ENCODE measurements at regions not wholly inside any gene's neighbourhood (a gene's known extent, or its start where the extent isn't known, plus 50 kb on each side); places are given as distances from the start of the nearest gene placed in this dataset.
"Not testable (repeated sequence)": the region's sequence is repeated elsewhere in the genome, so short reads cannot be mapped to it uniquely, and the experiment has no call there.

GRCh38 chr11:16511116-16512114, 155.1 kb upstream of the SOX6 start:
- H2AFZ ChIP-seq (ENCODE audit: insufficient read depth, low read depth, low read length, poor library complexity, severe bottlenecking): no peak overlapping the region
- H3K36me3 ChIP-seq (replicated peaks in 1 of 2; ENCODE audit: control extremely low read depth in 1 of 2, control insufficient read depth in 1 of 2, extremely low read depth in 1 of 2, insufficient read depth in 2 of 2, low read length in 1 of 2): no peaks in the 10 kb centered on the region
- no peak for ATAC-seq (ENCODE audit: low read depth)
- Mint-ChIP-seq H3K4me1 (no peaks in the 10 kb centered on the region), H3K9me3 (ENCODE audit: insufficient read depth) (no peaks in the 10 kb centered on the region), H3K27ac (no peak overlapping the region), H3K27me3 (no peaks in the 10 kb centered on the region), H3K4me3 (no peak overlapping the region)
- intact Hi-C loops (cut with micrococcal nuclease): no loop called here
- TF ChIP-seq EZH2 (IDR thresholded peaks at IDR 0.05; ENCODE audit: borderline replicate concordance, insufficient read depth, low read depth, low read length, poor library complexity, severe bottlenecking): no peak
- TF ChIP-seq, protein P1, sequence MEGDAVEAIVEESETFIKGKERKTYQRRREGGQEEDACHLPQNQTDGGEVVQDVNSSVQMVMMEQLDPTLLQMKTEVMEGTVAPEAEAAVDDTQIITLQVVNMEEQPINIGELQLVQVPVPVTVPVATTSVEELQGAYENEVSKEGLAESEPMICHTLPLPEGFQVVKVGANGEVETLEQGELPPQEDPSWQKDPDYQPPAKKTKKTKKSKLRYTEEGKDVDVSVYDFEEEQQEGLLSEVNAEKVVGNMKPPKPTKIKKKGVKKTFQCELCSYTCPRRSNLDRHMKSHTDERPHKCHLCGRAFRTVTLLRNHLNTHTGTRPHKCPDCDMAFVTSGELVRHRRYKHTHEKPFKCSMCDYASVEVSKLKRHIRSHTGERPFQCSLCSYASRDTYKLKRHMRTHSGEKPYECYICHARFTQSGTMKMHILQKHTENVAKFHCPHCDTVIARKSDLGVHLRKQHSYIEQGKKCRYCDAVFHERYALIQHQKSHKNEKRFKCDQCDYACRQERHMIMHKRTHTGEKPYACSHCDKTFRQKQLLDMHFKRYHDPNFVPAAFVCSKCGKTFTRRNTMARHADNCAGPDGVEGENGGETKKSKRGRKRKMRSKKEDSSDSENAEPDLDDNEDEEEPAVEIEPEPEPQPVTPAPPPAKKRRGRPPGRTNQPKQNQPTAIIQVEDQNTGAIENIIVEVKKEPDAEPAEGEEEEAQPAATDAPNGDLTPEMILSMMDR (IDR thresholded peaks at IDR 0.05): no peak
- no peak for DNase-seq
- H3K4me3 ChIP-seq (ENCODE audit: control extremely low read depth in 1 of 5, extremely low read depth in 1 of 5, insufficient read depth in 1 of 5, low read depth in 2 of 5, low read length in 4 of 5): no peak overlapping the region
- no CpG with 5 or more reads among the region's 2 CpGs for WGBS (ENCODE audit: insufficient coverage)
- no peaks in the 10 kb centered on the region for H3K4me1 ChIP-seq (ENCODE audit: control insufficient read depth in 2 of 2, insufficient read depth in 2 of 2, low read length in 2 of 2)
- H3K27ac ChIP-seq (ENCODE audit: low read length in 2 of 2): no peak overlapping the region
- ChIA-PET POLR2A (no interaction called here), CTCF (no interaction called here)
- H3K9me3 ChIP-seq (ENCODE audit: control extremely low read depth in 1 of 3, control insufficient read depth in 2 of 3, insufficient read depth in 1 of 3, low read length in 2 of 3): no peaks in the 10 kb centered on the region
- no peak overlapping the region for H3K4me2 ChIP-seq (replicated peaks; ENCODE audit: low read depth, low read length, poor library complexity, severe bottlenecking)
- H3K79me2 ChIP-seq (ENCODE audit: control insufficient read depth, insufficient read depth, low read length): no peaks in the 10 kb centered on the region
- no peaks in the 10 kb centered on the region for H4K20me1 ChIP-seq (ENCODE audit: control insufficient read depth, insufficient read depth, low read length, poor library complexity, severe bottlenecking)
- H3K9ac ChIP-seq (ENCODE audit: low read length): no peak overlapping the region
- no peaks in the 10 kb centered on the region for H3K27me3 ChIP-seq (replicated peaks in 1 of 4; ENCODE audit: control extremely low read depth in 1 of 4, control insufficient read depth in 3 of 4, insufficient read depth in 4 of 4, low read length in 3 of 4)

DNA sequence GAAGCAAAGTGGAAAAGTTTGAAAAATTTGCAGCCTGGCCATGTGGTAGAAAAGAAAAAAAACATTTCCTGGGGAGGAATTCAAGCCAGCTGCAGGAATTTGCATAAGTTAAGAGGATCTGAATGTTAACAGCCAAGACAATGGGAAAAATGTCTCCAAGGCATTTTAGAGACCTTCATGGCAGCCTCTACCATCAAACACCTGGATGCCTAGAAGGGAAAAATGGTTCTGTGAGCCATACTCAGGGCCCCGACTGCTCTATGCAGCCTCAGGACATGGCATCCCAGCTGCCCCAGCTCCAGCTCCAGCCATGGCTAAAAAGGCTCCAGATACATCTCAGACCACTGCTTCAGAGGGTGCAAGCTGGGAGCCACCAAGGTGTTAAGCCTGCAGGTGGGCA, 149.1 kb upstream of the SOX6 start:
- TF ChIP-seq, protein P1 (IDR thresholded peaks at IDR 0.05): no peak
- no peak for TF ChIP-seq EZH2 (IDR thresholded peaks at IDR 0.05; ENCODE audit: borderline replicate concordance, insufficient read depth, low read depth, low read length, poor library complexity, severe bottlenecking)
- no peak overlapping the region for H3K27ac Mint-ChIP-seq
- ChIA-PET POLR2A (no interaction called here), CTCF (no interaction called here)
- no peaks in the 10 kb centered on the region for H3K27me3 Mint-ChIP-seq
- intact Hi-C loops (cut with micrococcal nuclease): no loop called here
- WGBS (ENCODE audit: insufficient coverage): no CpG with 5 or more reads among the region's 1 CpG
- H3K27ac ChIP-seq (ENCODE audit: low read length in 2 of 2): no peak overlapping the region
- H4K20me1 ChIP-seq (ENCODE audit: control insufficient read depth, insufficient read depth, low read length, poor library complexity, severe bottlenecking): no peaks in the 10 kb centered on the region
- H3K4me3 ChIP-seq (ENCODE audit: control extremely low read depth in 1 of 5, extremely low read depth in 1 of 5, insufficient read depth in 1 of 5, low read depth in 2 of 5, low read length in 4 of 5): no peak overlapping the region
- ATAC-seq (ENCODE audit: low read depth) (no peak), DNase-seq (no peak)
- no peak overlapping the region for H3K4me3 Mint-ChIP-seq
- no peaks in the 10 kb centered on the region for H3K4me1 ChIP-seq (ENCODE audit: control insufficient read depth in 2 of 2, insufficient read depth in 2 of 2, low read length in 2 of 2)
- no peak overlapping the region for H3K9ac ChIP-seq (ENCODE audit: low read length)
- H3K36me3 ChIP-seq (replicated peaks in 1 of 2; ENCODE audit: control extremely low read depth in 1 of 2, control insufficient read depth in 1 of 2, extremely low read depth in 1 of 2, insufficient read depth in 2 of 2, low read length in 1 of 2): no peaks in the 10 kb centered on the region
- H2AFZ ChIP-seq (ENCODE audit: insufficient read depth, low read depth, low read length, poor library complexity, severe bottlenecking): no peak overlapping the region
- H3K27me3 ChIP-seq (replicated peaks in 1 of 4; ENCODE audit: control extremely low read depth in 1 of 4, control insufficient read depth in 3 of 4, insufficient read depth in 4 of 4, low read length in 3 of 4): no peaks in the 10 kb centered on the region
- H3K79me2 ChIP-seq (ENCODE audit: control insufficient read depth, insufficient read depth, low read length): no peaks in the 10 kb centered on the region
- no peak overlapping the region for H3K4me2 ChIP-seq (replicated peaks; ENCODE audit: low read depth, low read length, poor library complexity, severe bottlenecking)
- no peaks in the 10 kb centered on the region for H3K4me1 Mint-ChIP-seq
- peaks cover 0 to 8% (median 0%) of the 10 kb centered on the region in 3 donors for H3K9me3 ChIP-seq (ENCODE audit: control extremely low read depth in 1 of 3, control insufficient read depth in 2 of 3, insufficient read depth in 1 of 3, low read length in 2 of 3)
- H3K9me3 Mint-ChIP-seq (ENCODE audit: insufficient read depth): peaks cover 8% of the 10 kb centered on the region

GRCh38 chr11:16503891-16504290, 147.5 kb upstream of the SOX6 start:
- POLR2A ChIA-PET, CTCF ChIA-PET: not testable (repeated sequence)

More at GRCh38 chr11:16503891-16504290, 147.5 kb upstream of the SOX6 start:
- H3K27me3 Mint-ChIP-seq; intact Hi-C loops (cut with micrococcal nuclease); H3K27me3 ChIP-seq (replicated peaks in 1 of 4; ENCODE audit: control extremely low read depth in 1 of 4, control insufficient read depth in 3 of 4, insufficient read depth in 4 of 4, low read length in 3 of 4); H3K4me1 Mint-ChIP-seq; DNase-seq; H3K4me1 ChIP-seq (ENCODE audit: control insufficient read depth in 2 of 2, insufficient read depth in 2 of 2, low read length in 2 of 2); H3K4me3 Mint-ChIP-seq; H3K9me3 ChIP-seq (ENCODE audit: control extremely low read depth in 1 of 3, control insufficient read depth in 2 of 3, insufficient read depth in 1 of 3, low read length in 2 of 3); H3K27ac Mint-ChIP-seq; H3K9me3 Mint-ChIP-seq (ENCODE audit: insufficient read depth); H3K36me3 ChIP-seq (replicated peaks in 1 of 2; ENCODE audit: control extremely low read depth in 1 of 2, control insufficient read depth in 1 of 2, extremely low read depth in 1 of 2, insufficient read depth in 2 of 2, low read length in 1 of 2); H2AFZ ChIP-seq (ENCODE audit: insufficient read depth, low read depth, low read length, poor library complexity, severe bottlenecking); H4K20me1 ChIP-seq (ENCODE audit: control insufficient read depth, insufficient read depth, low read length, poor library complexity, severe bottlenecking); ATAC-seq (ENCODE audit: low read depth); H3K27ac ChIP-seq (ENCODE audit: low read length in 2 of 2); H3K79me2 ChIP-seq (ENCODE audit: control insufficient read depth, insufficient read depth, low read length); H3K9ac ChIP-seq (ENCODE audit: low read length); H3K4me3 ChIP-seq (ENCODE audit: control extremely low read depth in 1 of 5, extremely low read depth in 1 of 5, insufficient read depth in 1 of 5, low read depth in 2 of 5, low read length in 4 of 5); H3K4me2 ChIP-seq (replicated peaks; ENCODE audit: low read depth, low read length, poor library complexity, severe bottlenecking): not testable (repeated sequence)
- 89% methylated on average over 1 of the region's 2 CpGs for WGBS (ENCODE audit: insufficient coverage)
